GM08714 (cell line): ENCODE measurements at regions not wholly inside any gene's neighbourhood (a gene's known extent, or its start where the extent isn't known, plus 50 kb on each side); places are given as distances from the start of the nearest gene placed in this dataset.

Source experiments
- H3K4me3 ChIP-seq: fragments of 200-500 bp; sonication (Bioruptor generic); 2 replicates; pipeline ENCODE4 v1.5.1; 2014; ENCODE audit warnings: mild to moderate bottlenecking, low read length, inconsistent platforms
- ZNF274 ChIP-seq: IDR thresholded peaks from 2 replicates; pipeline ENCODE4 v1.6.1; 2012; ENCODE audit warnings: mild to moderate bottlenecking, low read depth, low read length

DNA sequence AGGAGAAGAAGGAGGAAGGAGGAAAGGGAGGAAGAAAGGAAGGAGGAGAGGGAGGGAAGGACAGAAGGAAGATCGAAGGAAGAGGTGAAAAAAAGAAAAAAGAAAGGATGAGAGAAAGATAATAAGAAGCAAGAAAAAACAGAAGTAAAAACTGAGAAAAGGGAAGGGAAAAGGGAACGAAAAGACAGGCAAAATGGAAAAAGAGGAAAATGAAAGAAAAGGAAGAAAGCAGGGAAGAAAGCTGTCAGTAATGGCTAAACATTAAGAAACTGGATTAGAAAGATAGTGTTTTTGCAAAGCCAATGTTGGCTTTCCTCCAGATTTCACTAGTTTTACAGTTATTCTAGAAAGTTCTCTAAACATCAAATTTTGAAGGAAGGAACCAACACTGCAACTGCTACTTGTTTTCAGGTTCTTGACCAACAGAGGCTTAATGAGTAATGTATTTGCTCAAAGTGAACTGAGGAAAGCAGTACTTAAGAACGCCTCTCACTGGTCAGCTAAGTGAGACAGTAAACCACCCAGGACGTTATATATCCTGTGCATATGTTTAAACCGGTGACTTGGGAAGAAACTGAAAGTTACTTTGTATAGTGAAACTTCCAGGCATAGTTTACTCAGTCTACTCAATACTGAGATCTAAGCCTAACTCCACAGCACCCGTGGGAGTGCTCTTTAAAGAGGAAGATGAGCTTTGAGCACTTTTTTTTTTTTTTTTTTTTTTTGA lies 286.2 kb upstream of the TRIB2 start:
- TF ChIP-seq ZNF274 = no peak
- no peak overlapping the region for H3K4me3 ChIP-seq

DNA sequence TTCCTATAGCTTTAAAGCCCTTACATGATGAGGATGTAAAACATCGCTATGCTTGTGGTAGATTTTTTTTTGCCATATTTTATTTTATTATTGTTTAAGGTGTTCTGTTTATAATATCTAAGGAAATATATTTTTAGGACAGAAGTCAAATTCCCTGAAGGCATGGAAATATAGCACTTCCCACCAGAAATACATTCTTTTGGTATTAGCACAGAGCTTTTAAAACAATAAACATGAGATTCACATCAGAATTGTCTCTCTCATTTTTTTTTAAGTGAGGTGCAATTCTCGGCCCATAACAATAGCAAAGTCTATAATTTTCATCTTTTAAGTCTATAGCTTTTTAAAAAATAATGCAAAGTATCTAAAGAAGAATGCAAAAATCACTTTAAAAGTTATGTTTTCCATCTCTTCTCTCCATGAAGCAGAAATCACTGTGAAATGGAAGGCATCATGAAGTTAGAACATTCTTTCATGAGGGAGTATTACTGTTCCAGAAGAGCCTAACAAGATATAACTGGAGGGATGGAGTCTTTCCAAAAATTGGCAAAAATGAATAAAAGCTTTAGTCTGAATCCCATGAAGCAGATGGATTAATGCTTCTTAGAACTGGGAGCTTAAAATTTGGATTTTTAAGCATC lies 283.6 kb upstream of the TRIB2 start:
- no peak overlapping the region for H3K4me3 ChIP-seq
- no peak for TF ChIP-seq ZNF274

DNA sequence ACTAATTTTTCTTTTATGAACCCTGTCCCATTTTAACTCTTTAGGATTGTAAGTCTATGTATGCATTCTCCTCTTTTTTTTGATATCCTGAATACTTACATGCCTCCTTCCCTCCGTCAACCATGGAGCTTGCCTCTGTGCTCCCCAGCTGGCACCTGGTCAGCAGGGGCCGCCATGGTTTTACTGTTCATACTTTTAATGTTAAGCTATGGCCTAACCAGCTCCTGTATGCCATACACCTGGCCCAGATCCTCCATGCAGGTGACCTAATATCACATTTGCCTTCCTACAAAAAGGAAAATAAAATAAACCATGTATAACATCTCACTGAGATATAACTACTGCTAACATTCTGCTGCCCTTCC lies 283.1 kb upstream of the TRIB2 start:
- TF ChIP-seq ZNF274 = no peak

DNA sequence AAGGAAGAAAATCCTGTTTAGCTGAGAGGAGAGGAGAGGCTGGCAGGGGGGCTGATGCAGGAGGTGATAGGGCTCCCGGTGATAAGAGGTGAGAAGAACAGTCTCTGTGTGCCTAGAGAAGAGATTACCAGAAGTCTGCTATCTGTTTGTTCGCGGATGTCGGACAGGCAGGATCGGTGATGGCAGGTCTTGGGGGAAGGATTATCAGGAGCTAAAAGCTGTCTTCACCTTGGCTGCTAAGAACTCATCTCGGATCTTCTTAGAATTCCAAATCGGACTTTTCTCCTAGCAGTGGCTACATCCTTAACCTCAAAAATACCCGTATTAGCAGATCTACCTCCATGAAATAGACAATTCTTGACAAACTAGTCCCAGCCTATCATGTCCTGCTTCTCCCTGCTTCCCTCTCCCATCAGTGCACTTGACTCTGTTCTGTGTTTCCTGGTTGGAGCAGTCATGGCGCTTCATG lies 282.1 kb upstream of the TRIB2 start:
- H3K4me3 ChIP-seq = no peak overlapping the region

More for the DNA sequence above, 283.1 kb upstream of the TRIB2 start:
- no peak overlapping the region for H3K4me3 ChIP-seq

DNA sequence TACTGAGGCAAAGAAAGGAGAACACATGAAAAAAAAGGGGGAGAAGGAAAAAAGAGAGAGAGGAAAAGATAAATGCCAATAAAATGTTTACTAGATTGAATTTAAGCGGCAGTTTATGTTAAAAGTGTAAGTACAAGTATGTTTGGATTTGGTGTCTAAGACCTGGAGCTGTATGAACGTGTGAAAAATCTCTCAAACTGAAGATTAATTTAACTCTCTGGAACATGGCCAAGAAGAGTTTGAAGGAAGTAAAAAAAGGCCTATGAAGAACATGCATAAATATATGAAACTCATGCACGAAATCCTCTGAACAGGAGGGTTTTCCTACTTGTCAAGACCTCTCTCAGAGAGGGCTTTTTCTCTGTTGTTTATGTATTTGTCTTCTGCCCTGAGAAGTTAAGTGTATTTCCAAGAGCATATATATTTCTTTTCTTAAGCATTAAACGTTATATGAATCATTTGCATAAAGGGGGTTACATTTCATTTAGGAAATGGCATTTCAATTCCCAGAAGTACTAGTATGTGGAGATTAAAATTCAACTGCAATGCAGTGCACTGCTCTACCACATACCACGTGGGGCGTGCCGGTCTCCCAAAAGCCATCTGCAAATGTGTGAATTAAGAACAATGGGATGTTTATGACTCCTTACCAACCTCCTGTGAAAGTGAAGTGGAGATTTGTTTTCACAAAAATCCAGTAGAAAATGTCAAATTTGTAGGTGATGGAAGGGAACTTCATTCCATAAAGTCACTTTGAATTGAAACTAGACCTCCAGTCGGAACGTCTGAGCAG lies 281.1 kb upstream of the TRIB2 start:
- H3K4me3 ChIP-seq = no peak overlapping the region
- TF ChIP-seq ZNF274 = no peak

More for the DNA sequence above, 282.1 kb upstream of the TRIB2 start:
- TF ChIP-seq ZNF274 = no peak

DNA sequence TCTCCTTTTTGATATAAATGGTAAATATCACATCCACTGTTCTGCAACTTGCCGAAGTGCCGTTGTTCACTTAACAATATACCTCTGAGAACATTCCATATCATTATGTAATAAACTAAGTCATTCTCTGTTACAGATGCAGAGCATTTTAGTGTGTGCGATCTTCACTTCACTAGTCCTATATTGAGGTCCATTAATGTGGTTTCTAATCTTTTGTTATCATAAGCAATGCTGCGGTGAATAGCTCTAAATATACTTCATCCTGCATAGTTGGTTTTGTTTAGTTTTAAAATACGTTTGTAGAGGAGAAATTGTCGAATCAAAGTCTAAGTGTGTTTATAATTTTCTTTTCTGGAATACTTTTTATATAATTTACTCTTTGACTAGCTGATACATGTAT lies 280.3 kb upstream of the TRIB2 start:
- no peak overlapping the region for H3K4me3 ChIP-seq
- TF ChIP-seq ZNF274 = no peak

DNA sequence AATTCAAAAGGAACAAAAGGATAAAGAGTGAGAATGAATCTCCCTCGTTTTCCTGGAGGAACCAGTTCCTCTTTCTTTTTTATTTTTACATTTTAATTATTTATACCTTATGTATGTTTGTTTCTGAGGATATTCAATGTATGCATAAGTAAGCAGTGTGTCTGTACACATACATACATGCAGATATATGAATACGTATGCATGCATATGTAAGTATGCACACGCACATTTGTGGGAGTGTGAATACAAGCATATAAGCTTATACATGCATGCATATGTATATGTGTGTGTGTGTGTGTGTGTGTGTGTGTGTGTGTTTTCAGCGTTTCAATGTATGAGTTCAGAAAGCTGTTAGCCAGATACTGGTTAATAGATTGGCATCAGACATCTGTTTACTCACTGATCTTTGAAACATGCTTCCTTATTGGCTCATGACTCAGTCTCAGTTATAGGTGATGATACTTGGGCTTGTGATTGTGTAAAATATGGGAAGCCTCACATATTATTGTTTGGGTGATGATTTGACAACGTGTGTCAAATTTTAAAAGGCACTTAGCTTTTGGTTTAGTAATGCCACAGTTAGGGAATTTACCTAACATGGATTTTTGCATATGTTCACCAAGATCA lies 279.7 kb upstream of the TRIB2 start:
- no peak overlapping the region for H3K4me3 ChIP-seq
- no peak for TF ChIP-seq ZNF274

DNA sequence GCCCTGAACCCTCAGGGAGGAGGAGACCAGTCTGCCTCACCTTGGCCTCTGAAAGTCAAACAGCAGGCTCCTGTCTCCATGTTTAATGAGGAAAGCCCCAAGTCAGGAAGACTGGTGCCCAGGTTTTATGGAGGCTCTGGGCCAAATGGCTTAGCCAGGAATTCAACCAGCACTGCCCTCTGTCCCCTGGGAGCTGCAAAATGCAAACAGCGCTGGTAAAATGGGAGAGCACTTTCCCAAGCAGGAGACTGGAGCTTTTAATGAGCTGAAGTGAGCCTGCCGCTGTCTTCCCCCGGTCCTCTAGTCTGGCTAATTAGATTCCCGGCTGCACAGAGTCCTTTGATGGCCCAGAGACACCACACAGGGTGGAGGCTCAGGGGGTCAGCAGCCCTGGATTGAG lies 276.0 kb upstream of the TRIB2 start:
- TF ChIP-seq ZNF274 = no peak
- H3K4me3 ChIP-seq = no peak overlapping the region

DNA sequence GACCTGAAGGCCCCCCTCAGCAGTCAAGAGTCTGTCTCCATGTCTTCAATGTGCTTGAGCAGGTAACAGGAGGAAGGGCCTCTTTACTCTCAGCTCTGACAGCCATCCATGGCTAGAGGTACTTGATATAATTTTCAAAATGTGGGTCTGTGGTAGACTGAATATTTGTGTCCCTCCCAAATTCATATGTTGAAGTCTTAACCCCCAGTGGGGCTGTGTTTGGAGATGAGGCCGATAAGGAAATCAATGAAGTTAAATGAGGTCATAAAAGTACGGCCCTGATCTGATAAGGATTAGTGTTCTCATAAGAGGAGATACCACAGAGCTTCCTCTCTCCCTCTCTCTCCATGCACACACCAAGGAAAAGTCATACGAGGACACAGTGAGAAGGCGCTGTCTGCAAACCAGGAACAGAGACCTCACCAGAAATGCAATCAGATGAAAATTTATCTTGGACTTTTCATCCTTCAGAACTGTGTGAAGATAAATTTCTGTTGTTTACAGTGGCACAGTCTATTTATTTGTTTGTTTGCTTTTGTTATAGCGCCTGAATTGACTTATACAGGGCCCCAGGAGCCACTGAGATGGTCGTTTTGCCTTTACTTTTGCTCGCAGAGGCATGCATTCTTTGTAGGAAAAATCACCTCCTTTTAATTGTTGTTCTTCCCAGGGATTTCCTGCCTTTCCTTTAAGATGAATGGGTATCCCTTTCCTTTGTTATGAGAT lies 274.8 kb upstream of the TRIB2 start:
- H3K4me3 ChIP-seq = no peak overlapping the region
- TF ChIP-seq ZNF274 = no peak

DNA sequence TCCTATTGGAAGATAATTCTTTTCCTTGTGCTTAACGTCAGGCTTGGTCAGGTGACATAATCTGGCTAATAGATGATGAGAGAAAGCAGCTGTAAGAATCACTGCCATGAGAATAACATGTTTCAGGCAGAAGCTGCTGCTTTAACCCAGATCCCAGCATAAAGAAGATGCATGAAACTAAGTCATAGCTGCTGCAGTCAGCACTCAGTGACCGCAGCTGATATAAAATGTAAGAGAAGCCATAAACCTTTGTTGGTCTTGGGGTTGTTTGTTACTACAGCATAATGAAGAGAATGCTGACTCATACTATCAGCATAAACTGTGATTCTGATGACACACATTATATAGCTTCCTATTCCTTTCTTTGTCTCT lies 274.3 kb upstream of the TRIB2 start:
- H3K4me3 ChIP-seq = no peak overlapping the region
- no peak for TF ChIP-seq ZNF274

DNA sequence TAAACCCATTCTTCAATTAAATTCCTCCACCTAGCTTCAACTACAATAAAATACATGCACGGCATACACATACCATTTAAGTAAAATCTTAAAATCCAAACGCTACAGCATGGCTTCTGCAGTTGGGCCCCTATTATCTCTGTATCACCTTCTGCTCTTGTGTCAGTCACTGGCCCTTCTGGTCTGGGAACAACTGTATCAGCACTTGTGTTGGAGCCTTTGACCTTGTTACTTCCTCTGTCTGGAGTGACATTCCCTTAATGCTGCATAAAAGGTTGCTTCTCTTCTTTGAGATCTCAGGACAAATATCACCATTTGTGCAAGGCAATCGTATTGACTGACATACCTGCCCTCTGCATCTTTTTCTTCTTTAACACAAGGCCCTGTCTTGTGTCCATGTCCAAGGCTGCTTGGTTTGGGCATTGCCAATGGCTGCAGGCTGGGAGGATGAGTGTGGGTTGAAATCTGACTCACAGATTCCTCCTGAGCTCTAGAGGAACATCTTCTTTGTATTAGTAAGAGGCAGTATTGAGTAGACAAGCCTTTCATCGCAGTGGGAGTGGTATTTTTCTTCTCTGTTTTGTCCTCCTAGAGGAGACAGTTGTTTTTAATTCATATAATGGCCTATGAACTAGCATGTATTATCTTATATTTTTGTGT lies 267.8 kb upstream of the TRIB2 start:
- no peak overlapping the region for H3K4me3 ChIP-seq
- TF ChIP-seq ZNF274 = no peak

DNA sequence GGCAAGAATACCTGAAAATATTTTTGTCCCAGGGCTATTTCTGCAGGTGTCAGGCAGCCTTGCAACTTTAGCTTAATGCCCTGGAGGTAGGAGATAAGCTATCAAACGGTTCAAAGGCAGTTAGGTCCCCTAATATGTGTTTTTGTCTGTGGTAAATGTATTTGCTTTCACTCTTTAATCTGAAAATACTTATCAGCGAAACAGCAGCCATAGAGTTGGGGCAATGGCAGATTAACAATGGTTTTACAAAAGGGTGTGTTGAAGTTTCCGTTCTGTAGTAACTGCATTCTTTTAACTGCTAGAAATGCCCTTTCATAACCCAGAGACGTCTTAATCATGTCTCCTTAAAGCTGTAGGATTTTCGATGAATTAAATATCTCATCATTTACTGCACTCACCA lies 265.0 kb upstream of the TRIB2 start:
- no peak for TF ChIP-seq ZNF274
- no peak overlapping the region for H3K4me3 ChIP-seq

DNA sequence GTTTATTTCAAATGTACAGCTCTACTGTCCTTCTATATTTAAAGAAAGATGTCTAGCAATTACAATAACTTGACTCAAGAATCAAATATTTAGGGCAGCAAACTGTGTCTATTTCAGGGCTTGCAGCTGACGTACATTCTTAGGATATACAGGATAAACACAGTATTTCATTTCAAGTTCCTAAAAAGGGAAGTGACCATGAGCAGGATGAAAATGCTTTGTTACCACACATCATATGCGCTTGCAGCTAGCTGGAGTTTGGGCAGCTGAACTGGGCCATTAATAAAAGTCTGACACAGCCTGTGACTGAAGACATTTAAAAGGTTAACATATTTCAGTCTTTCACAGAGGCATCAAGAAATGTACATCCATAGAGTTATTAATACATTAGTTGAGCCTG lies 264.6 kb upstream of the TRIB2 start:
- no peak for TF ChIP-seq ZNF274
- H3K4me3 ChIP-seq = no peak overlapping the region
